ENCODE measurements at regions not wholly inside any gene's neighbourhood (a gene's known extent, or its start where the extent isn't known, plus 50 kb on each side); places are given as distances from the start of the nearest gene placed in this dataset.

- POLR2A ChIA-PET: no interaction called here
- no peak overlapping the region for H2AFZ ChIP-seq (ENCODE audit: low read depth, low read length)
- no TSS peak for BruUV-seq (replicated peaks)
- no peak for TF ChIP-seq RBBP5 (IDR thresholded peaks at IDR 0.05; ENCODE audit: borderline replicate concordance, insufficient read depth, low read length, poor library complexity, severe bottlenecking)
- CTCF ChIA-PET (ENCODE audit: low intra/inter-chr PET ratio): no interaction called here
- H3K27ac ChIP-seq (ENCODE audit: extremely low read depth, low read depth, low read length): no peak overlapping the region
- no peaks in the 10 kb centered on the region for H4K20me1 ChIP-seq (replicated peaks; ENCODE audit: control insufficient read depth, insufficient read depth, low read length)
- H3K79me2 ChIP-seq (ENCODE audit: control insufficient read depth, insufficient read depth, low read length): no peaks in the 10 kb centered on the region
- in situ Hi-C loops (cut with MboI) (loop anchor here (5.0 to 25.0 kb wide), 3 partner anchors 111 to 1339 kb away; no protein-coding TSS in a partner anchor), intact Hi-C loops (cut with micrococcal nuclease) (no loop called here)
- no peaks in the 10 kb centered on the region for H3K9me1 ChIP-seq (ENCODE audit: control insufficient read depth, insufficient read depth, low read length)
- DNase-seq (ENCODE audit: extremely low read depth in 1 of 4, low spot score in 3 of 4): no peak
- H3K27me3 ChIP-seq (ENCODE audit: control insufficient read depth in 2 of 2, insufficient read depth in 2 of 2, low read length in 2 of 2): no peaks in the 10 kb centered on the region
- H3K4me3 ChIP-seq: no peak overlapping the region
- H3K4me2 ChIP-seq (ENCODE audit: insufficient read depth, low read length): no peak overlapping the region
- ATAC-seq: no peak
- H3K4me1 ChIP-seq (replicated peaks in 1 of 2; ENCODE audit: control insufficient read depth in 2 of 2, insufficient read depth in 2 of 2, low read length in 2 of 2): no peaks in the 10 kb centered on the region
- H3K9ac ChIP-seq (ENCODE audit: insufficient read depth in 1 of 2, low read depth in 2 of 2, low read length in 2 of 2): no peak overlapping the region
- H3K36me3 ChIP-seq (ENCODE audit: control insufficient read depth, insufficient read depth, low read length): no peaks in the 10 kb centered on the region
- FAIRE-seq: no peak
- no peaks in the 10 kb centered on the region for H3K9me3 ChIP-seq (replicated peaks; ENCODE audit: control insufficient read depth, insufficient read depth, low read depth, low read length)
- WGBS (ENCODE audit: insufficient coverage, low coverage, missing lambda C conversion rate): 17% methylated on average over 3 of the region's 3 CpGs
Measured at GRCh38 chr4:20423420-20423819, 171.7 kb downstream of the SLIT2 start.

- Histone ChIP-seq H3K9me3 (replicated peaks; ENCODE audit: control insufficient read depth, insufficient read depth, low read depth, low read length) (no peaks in the 10 kb centered on the region), H3K9ac (ENCODE audit: insufficient read depth in 1 of 2, low read depth in 2 of 2, low read length in 2 of 2) (no peak overlapping the region), H3K79me2 (ENCODE audit: control insufficient read depth, insufficient read depth, low read length) (no peaks in the 10 kb centered on the region), H3K4me1 (replicated peaks in 1 of 2; ENCODE audit: control insufficient read depth in 2 of 2, insufficient read depth in 2 of 2, low read length in 2 of 2) (no peaks in the 10 kb centered on the region), H3K4me3 (no peak overlapping the region), H3K4me2 (ENCODE audit: insufficient read depth, low read length) (no peak overlapping the region), H3K27ac (ENCODE audit: extremely low read depth, low read depth, low read length) (no peak overlapping the region), H2AFZ (ENCODE audit: low read depth, low read length) (no peak overlapping the region), H3K9me1 (ENCODE audit: control insufficient read depth, insufficient read depth, low read length) (no peaks in the 10 kb centered on the region), H4K20me1 (replicated peaks; ENCODE audit: control insufficient read depth, insufficient read depth, low read length) (no peaks in the 10 kb centered on the region), H3K27me3 (ENCODE audit: control insufficient read depth in 2 of 2, insufficient read depth in 2 of 2, low read length in 2 of 2) (no peaks in the 10 kb centered on the region), H3K36me3 (ENCODE audit: control insufficient read depth, insufficient read depth, low read length) (no peaks in the 10 kb centered on the region)
- 25% methylated on average over 1 of the region's 1 CpG for WGBS (ENCODE audit: insufficient coverage, low coverage, missing lambda C conversion rate)
- intact Hi-C loops (cut with micrococcal nuclease) (no loop called here), in situ Hi-C loops (cut with MboI) (loop anchor here (10.0 kb wide), 1 partner anchor 109 kb away; no protein-coding TSS in a partner anchor)
- BruUV-seq (replicated peaks): no TSS peak
- ATAC-seq (no peak), DNase-seq (ENCODE audit: extremely low read depth in 1 of 4, low spot score in 3 of 4) (no peak), FAIRE-seq (no peak)
- no peak for TF ChIP-seq RERE (CRISPR knock-in tag; IDR thresholded peaks at IDR 0.05; ENCODE audit: borderline replicate concordance)
- TF ChIP-seq ZC3H8 (IDR thresholded peaks at IDR 0.05): no peak
- no peak for TF ChIP-seq HLTF (IDR thresholded peaks at IDR 0.05)
- no peak for TF ChIP-seq EWSR1 (IDR thresholded peaks at IDR 0.05; ENCODE audit: borderline replicate concordance, low read depth, partially characterized antibody)
- no peak for TF ChIP-seq BRF2 (IDR thresholded peaks at IDR 0.05; ENCODE audit: borderline replicate concordance, insufficient read depth, insufficient read length)
- POLR2A ChIA-PET: no interaction called here
- CTCF ChIA-PET (ENCODE audit: low intra/inter-chr PET ratio): no interaction called here
Measured at GRCh38 chr4:20426028-20426427, 174.3 kb downstream of the SLIT2 start.
